HUES64 (cell line): ENCODE measurements at regions not wholly inside any gene's neighbourhood (a gene's known extent, or its start where the extent isn't known, plus 50 kb on each side); places are given as distances from the start of the nearest gene placed in this dataset.

ENCODE experiments used
- H3K27ac ChIP-seq: 2 replicates; pipeline ENCODE4 v1.7.0; 2013; ENCODE audit warnings: low read depth, low read length, inconsistent platforms
- H3K27me3 ChIP-seq: 2 replicates; pipeline ENCODE4 v1.6.1; 2013; ENCODE audit warnings: mild to moderate bottlenecking, low read length; ENCODE audit not compliant: insufficient read depth
- H3K36me3 ChIP-seq: 2 replicates; pipeline ENCODE4 v1.6.1; 2013; ENCODE audit warnings: mild to moderate bottlenecking, low read length; ENCODE audit not compliant: insufficient read depth
- H3K4me1 ChIP-seq: 2 replicates; pipeline ENCODE4 v1.6.1; 2013; ENCODE audit warnings: mild to moderate bottlenecking, low read length, moderate library complexity; ENCODE audit not compliant: insufficient read depth
- H3K4me3 ChIP-seq: 2 replicates; pipeline ENCODE4 v1.5.1; 2013; ENCODE audit warnings: mild to moderate bottlenecking, low read length, moderate library complexity
- H3K9ac ChIP-seq: 2 replicates; pipeline ENCODE4 v1.6.1; 2013; ENCODE audit warnings: mild to moderate bottlenecking, low read depth, low read length
- H3K9me3 ChIP-seq: 2 replicates; pipeline ENCODE4 v1.6.1; 2013; ENCODE audit warnings: low read depth, low read length; ENCODE audit not compliant: insufficient read depth
- WGBS: fragments of 150-250, 120-280 bp; methylation state at CpG from one replicate; pipeline ENCODE4 v1.1.7; 2013; ENCODE audit warnings: missing lambda C conversion rate; 5-methylcytosine and 5-hydroxymethylcytosine counted together

GRCh38 chr13:89701913-89702312 lies 1645.6 kb upstream of the MIR17HG start:
- Histone ChIP-seq H3K9ac (no peak overlapping the region), H3K27ac (no peak overlapping the region), H3K4me3 (no peak overlapping the region), H3K36me3 (no peaks in the 10 kb centered on the region), H3K4me1 (no peaks in the 10 kb centered on the region), H3K27me3 (no peaks in the 10 kb centered on the region), H3K9me3 (no peaks in the 10 kb centered on the region)
- 96% methylated on average over 9 of the region's 9 CpGs for WGBS

DNA sequence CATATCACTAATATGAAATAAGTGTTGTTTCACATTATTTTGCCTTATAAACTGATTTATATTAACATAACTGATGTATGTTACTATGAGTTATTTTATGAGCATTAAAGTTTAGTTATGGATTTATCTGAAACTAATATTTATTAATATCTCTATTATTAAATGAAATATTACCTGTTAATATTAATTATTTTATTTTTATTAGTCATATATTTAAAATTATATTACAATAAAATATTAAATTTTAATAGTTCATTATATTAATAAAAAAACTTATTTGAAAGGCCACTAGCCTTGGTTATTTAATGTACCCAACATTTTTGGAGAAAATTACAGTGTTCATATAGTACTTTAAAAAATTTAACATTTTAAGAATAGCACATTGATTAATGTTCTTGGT lies 1643.4 kb upstream of the MIR17HG start:
- no peaks in the 10 kb centered on the region for H3K36me3 ChIP-seq
- H3K27ac ChIP-seq: no peak overlapping the region
- no peak overlapping the region for H3K9ac ChIP-seq
- no peaks in the 10 kb centered on the region for H3K27me3 ChIP-seq
- H3K4me1 ChIP-seq: no peaks in the 10 kb centered on the region
- H3K9me3 ChIP-seq: no peaks in the 10 kb centered on the region
- H3K4me3 ChIP-seq: no peak overlapping the region

- H3K4me1 ChIP-seq: no peaks in the 10 kb centered on the region
- no peaks in the 10 kb centered on the region for H3K36me3 ChIP-seq
- no peak overlapping the region for H3K4me3 ChIP-seq
- H3K9me3 ChIP-seq: no peaks in the 10 kb centered on the region
- no peak overlapping the region for H3K9ac ChIP-seq
- no peak overlapping the region for H3K27ac ChIP-seq
- 100% methylated on average over 3 of the region's 6 CpGs for WGBS
- H3K27me3 ChIP-seq: no peaks in the 10 kb centered on the region
Observed at GRCh38 chr13:89708013-89708412, 1639.5 kb upstream of the MIR17HG start.

DNA sequence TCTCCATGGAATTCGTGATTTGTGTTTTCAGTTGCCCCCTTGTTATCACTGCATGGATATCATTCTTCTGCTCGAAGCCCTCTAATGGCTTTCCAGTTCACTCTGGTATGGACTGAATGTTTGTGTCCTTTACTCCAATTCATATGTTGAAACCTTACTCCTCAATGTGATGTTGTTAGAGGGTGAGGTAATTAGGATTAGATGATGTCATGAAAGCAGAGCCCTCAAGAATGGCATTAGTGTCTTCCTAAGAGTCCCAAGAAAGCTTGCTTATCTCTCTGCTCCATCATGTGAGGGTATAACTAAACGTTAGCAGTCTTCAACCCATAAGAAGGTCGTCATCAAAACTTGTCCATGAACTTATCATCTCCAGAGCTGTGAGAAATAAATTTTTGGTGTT lies 1626.3 kb upstream of the MIR17HG start:
- Histone ChIP-seq H3K36me3 (no peaks in the 10 kb centered on the region), H3K9me3 (no peaks in the 10 kb centered on the region), H3K27ac (no peak overlapping the region), H3K27me3 (no peaks in the 10 kb centered on the region), H3K4me1 (no peaks in the 10 kb centered on the region), H3K4me3 (no peak overlapping the region), H3K9ac (no peak overlapping the region)
- 95% methylated on average over 3 of the region's 4 CpGs for WGBS

- Histone ChIP-seq H3K27me3 (no peaks in the 10 kb centered on the region), H3K27ac (no peak overlapping the region), H3K9ac (no peak overlapping the region), H3K36me3 (no peaks in the 10 kb centered on the region), H3K4me3 (no peak overlapping the region), H3K9me3 (no peaks in the 10 kb centered on the region), H3K4me1 (no peaks in the 10 kb centered on the region)
- WGBS: 95% methylated on average over 1 of the region's 2 CpGs
Observed at GRCh38 chr13:89726690-89727435, 1620.6 kb upstream of the MIR17HG start.

- no peak overlapping the region for H3K4me3 ChIP-seq
- WGBS: 95% methylated on average over 5 of the region's 5 CpGs
- H3K9me3 ChIP-seq: no peaks in the 10 kb centered on the region
- H3K36me3 ChIP-seq: no peaks in the 10 kb centered on the region
- H3K9ac ChIP-seq: no peak overlapping the region
- no peaks in the 10 kb centered on the region for H3K27me3 ChIP-seq
- H3K4me1 ChIP-seq: no peaks in the 10 kb centered on the region
- no peak overlapping the region for H3K27ac ChIP-seq
Observed at GRCh38 chr13:89733829-89734228, 1613.7 kb upstream of the MIR17HG start.

DNA sequence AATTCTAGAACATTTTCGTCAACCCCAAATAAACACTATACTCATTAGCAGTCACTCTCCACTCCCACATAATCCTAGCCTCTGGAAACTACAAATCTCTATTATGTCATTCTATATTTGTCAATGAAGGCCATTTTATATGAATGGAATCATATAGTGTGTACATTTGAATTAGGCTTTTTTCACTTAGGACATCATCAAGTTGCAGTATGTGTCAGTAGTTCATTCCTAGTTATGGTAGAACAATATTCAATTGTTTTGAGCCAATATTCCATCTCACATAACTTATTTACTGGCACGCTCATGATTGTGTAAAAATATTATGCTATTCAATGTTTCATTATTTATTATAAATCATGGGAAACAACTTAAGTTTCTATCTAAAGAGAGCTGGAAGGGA lies 1610.4 kb upstream of the MIR17HG start:
- H3K27me3 ChIP-seq: no peaks in the 10 kb centered on the region
- no peaks in the 10 kb centered on the region for H3K36me3 ChIP-seq
- H3K4me3 ChIP-seq: no peak overlapping the region
- H3K27ac ChIP-seq: no peak overlapping the region
- H3K4me1 ChIP-seq: no peaks in the 10 kb centered on the region
- no peak overlapping the region for H3K9ac ChIP-seq
- WGBS: 94% methylated on average over 1 of the region's 2 CpGs
- no peaks in the 10 kb centered on the region for H3K9me3 ChIP-seq

- H3K27me3 ChIP-seq: no peaks in the 10 kb centered on the region
- no peaks in the 10 kb centered on the region for H3K36me3 ChIP-seq
- H3K27ac ChIP-seq: no peak overlapping the region
- H3K4me1 ChIP-seq: no peaks in the 10 kb centered on the region
- no peak overlapping the region for H3K9ac ChIP-seq
- no peaks in the 10 kb centered on the region for H3K9me3 ChIP-seq
- H3K4me3 ChIP-seq: no peak overlapping the region
- 99% methylated on average over 3 of the region's 3 CpGs for WGBS
Observed at GRCh38 chr13:89738072-89738471, 1609.4 kb upstream of the MIR17HG start.

GRCh38 chr13:89740994-89741685 lies 1606.3 kb upstream of the MIR17HG start:
- no peak overlapping the region for H3K9ac ChIP-seq
- H3K27ac ChIP-seq: no peak overlapping the region
- 88% methylated on average over 15 of the region's 15 CpGs for WGBS
- H3K36me3 ChIP-seq: no peaks in the 10 kb centered on the region
- H3K9me3 ChIP-seq: no peaks in the 10 kb centered on the region
- no peak overlapping the region for H3K4me3 ChIP-seq
- peaks cover 2% of the 10 kb centered on the region for H3K4me1 ChIP-seq
- no peaks in the 10 kb centered on the region for H3K27me3 ChIP-seq

DNA sequence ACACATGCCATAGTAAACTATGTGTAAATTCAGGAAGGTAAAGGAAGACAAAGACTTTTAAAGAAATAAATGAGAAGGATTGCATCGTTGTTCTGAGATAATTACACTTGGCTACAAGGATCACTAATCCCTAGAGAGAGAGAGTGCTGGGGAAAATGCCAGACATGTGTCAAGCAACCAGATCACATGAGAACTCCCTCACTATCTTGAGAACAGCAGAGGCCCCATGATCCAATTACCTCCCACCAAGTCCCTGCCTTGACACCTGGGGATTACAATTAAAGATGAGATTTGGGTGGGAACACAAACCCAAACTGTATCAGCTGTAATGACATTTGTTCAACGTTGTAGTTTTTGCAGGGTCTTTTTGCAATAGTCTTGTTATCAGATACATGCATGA lies 1600.9 kb upstream of the MIR17HG start:
- no peak overlapping the region for H3K27ac ChIP-seq
- H3K9ac ChIP-seq: no peak overlapping the region
- 77% methylated on average over 2 of the region's 2 CpGs for WGBS
- H3K4me1 ChIP-seq: peaks cover 6% of the 10 kb centered on the region
- no peaks in the 10 kb centered on the region for H3K27me3 ChIP-seq
- no peak overlapping the region for H3K4me3 ChIP-seq
- no peaks in the 10 kb centered on the region for H3K36me3 ChIP-seq
- no peaks in the 10 kb centered on the region for H3K9me3 ChIP-seq

DNA sequence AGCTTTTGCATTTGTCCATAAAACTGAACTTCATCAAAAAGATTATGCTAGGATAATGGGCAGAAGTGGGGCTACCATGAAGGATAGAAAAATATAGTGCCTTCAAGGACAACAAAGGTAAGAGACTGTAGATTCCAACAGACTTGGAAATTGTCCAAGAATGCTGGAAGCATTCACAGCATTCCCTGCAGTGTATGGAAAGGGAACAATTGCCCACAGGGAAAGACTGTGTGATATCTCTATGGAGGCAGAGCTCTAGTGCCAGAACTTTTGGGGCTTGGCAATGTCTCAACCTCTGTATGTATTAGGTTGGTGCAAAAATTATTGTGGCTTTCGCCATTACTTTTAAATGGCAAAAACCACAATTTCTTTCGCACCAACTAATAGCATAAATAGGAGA lies 1598.8 kb upstream of the MIR17HG start:
- Histone ChIP-seq H3K4me3 (no peak overlapping the region), H3K9ac (no peak overlapping the region), H3K27ac (no peak overlapping the region), H3K27me3 (no peaks in the 10 kb centered on the region), H3K4me1 (peaks cover 6% of the 10 kb centered on the region), H3K9me3 (no peaks in the 10 kb centered on the region), H3K36me3 (no peaks in the 10 kb centered on the region)
- 100% methylated on average over 1 of the region's 2 CpGs for whole genome bisulfite sequencing
